Endothelial cell of umbilical vein (primary cell): ENCODE measurements at regions not wholly inside any gene's neighbourhood (a gene's known extent, or its start where the extent isn't known, plus 50 kb on each side); places are given as distances from the start of the nearest gene placed in this dataset.

ENCODE experiments used
- BruUV-seq: library from RNA; stranded (reverse); fragments of 400-500 nt; replicated peaks from 2 replicates; lab custom pipeline; 2021; lab: Mats Ljungman, UMichigan
- CTCF ChIA-PET: fragments of 300-600, 350-600 bp; sonication (Branson Sonifier 250); formaldehyde crosslinking; loops from one replicate; lab custom pipeline; 2021; ENCODE audit warnings: antibody characterized with exemption, inconsistent platforms; lab: Charles Lee
- POLR2A ChIA-PET: fragments of 300-600, 350-600 bp; sonication (Branson Sonifier 250); formaldehyde crosslinking; loops from one replicate; lab custom pipeline; 2021; ENCODE audit warnings: antibody characterized with exemption, inconsistent platforms; lab: Charles Lee
- DNase-seq: peaks from one replicate; pipeline ENCODE4 v3.0.0-alpha.2; 2011; ENCODE audit warnings: low read depth, low spot score
- FAIRE-seq: peaks from 2 replicates; lab custom pipeline; 2011; peaks lifted over from hg19 to GRCh38; lab: Jason Lieb, UNC
- H2AFZ ChIP-seq: 2 replicates; pipeline ENCODE4 v1.6.0; 2012; ENCODE audit warnings: low read depth, low read length, control low read depth, inconsistent platforms
- H3K27ac ChIP-seq: 2 replicates; pipeline ENCODE4 v1.5.1; 2011; ENCODE audit warnings: low read depth, mild to moderate bottlenecking, control low read depth, low read length, moderate library complexity; ENCODE audit not compliant: insufficient read depth
- H3K27me3 ChIP-seq, 2 experiments: 2 replicates each; pipeline versions ENCODE4 v1.6.0 to v1.6.1; 2011; ENCODE audit warnings: low read length in 2 of 2, mixed read lengths in 1 of 2; ENCODE audit not compliant: control insufficient read depth in 2 of 2, insufficient read depth in 2 of 2
- H3K36me3 ChIP-seq, 2 experiments: 2 replicates in 1 of 2; 3 replicates in 1 of 2; pipeline ENCODE4 v1.5.1; 2011; ENCODE audit warnings: low read length in 2 of 2, mild to moderate bottlenecking in 1 of 2, moderate library complexity in 1 of 2; ENCODE audit not compliant: control insufficient read depth in 2 of 2, insufficient read depth in 2 of 2; ENCODE audit errors: extremely low read depth in 1 of 2
- H3K4me1 ChIP-seq: 3 replicates; pipeline ENCODE4 v1.5.1; 2011; ENCODE audit warnings: mild to moderate bottlenecking, low read length; ENCODE audit not compliant: control insufficient read depth, insufficient read depth; ENCODE audit errors: extremely low read depth
- H3K4me2 ChIP-seq: 2 replicates; pipeline ENCODE4 v1.6.1; 2011; ENCODE audit warnings: low read length, control low read depth, mixed read lengths; ENCODE audit not compliant: insufficient read depth
- H3K4me3 ChIP-seq, 3 experiments: fragments of 200-600 bp in 1 of 3; sonication (generic), shearing (Covaris generic) in 1 of 3; replicated peaks in 1 of 3; 2 replicates each; pipeline ENCODE4 v1.5.1; 2011 to 2016; ENCODE audit warnings: control low read depth in 3 of 3, low read length in 3 of 3, mild to moderate bottlenecking in 2 of 3, inconsistent platforms in 1 of 3, low read depth in 1 of 3, moderate library complexity in 1 of 3; ENCODE audit not compliant: insufficient read depth in 1 of 3
- H3K79me2 ChIP-seq: 2 replicates; pipeline ENCODE4 v1.6.0; 2012; ENCODE audit warnings: low read length, inconsistent platforms; ENCODE audit not compliant: control insufficient read depth, insufficient read depth
- H3K9ac ChIP-seq: replicated peaks from 2 replicates; pipeline ENCODE3; 2011; ENCODE audit warnings: low read length, control low read depth; ENCODE audit not compliant: insufficient read depth; ENCODE audit errors: extremely low read depth
- H3K9me1 ChIP-seq: replicated peaks from 3 replicates; pipeline ENCODE4 v1.6.0; 2011; ENCODE audit warnings: mild to moderate bottlenecking, low read length; ENCODE audit not compliant: control insufficient read depth, insufficient read depth; ENCODE audit errors: extremely low read depth
- H3K9me3 ChIP-seq: replicated peaks from 2 replicates; pipeline ENCODE4 v1.5.1; 2012; ENCODE audit warnings: low read length, inconsistent platforms; ENCODE audit not compliant: control insufficient read depth, insufficient read depth
- H4K20me1 ChIP-seq: replicated peaks from 2 replicates; pipeline ENCODE3; 2011; ENCODE audit warnings: mild to moderate bottlenecking, low read length; ENCODE audit not compliant: control insufficient read depth, insufficient read depth; ENCODE audit errors: extremely low read depth
- CTCF ChIP-seq, 2 donors: IDR thresholded peaks; 1 replicate in 1 of 2; 2 replicates in 1 of 2; pipeline ENCODE4 v1.5.1; 2011; ENCODE audit warnings: low read length in 2 of 2, mild to moderate bottlenecking in 2 of 2, moderate library complexity in 2 of 2, control low read depth in 1 of 2, inconsistent platforms in 1 of 2, low read depth in 1 of 2; ENCODE audit not compliant: insufficient read depth in 1 of 2; ENCODE audit errors: extremely low read depth in 1 of 2
- EZH2 ChIP-seq: IDR thresholded peaks from 2 replicates; pipeline ENCODE4 v1.6.1; 2012; ENCODE audit warnings: borderline replicate concordance, low read depth, mild to moderate bottlenecking, moderate library complexity, low read length, inconsistent platforms; ENCODE audit not compliant: severe bottlenecking
- FOS ChIP-seq: IDR thresholded peaks from 2 replicates; pipeline ENCODE4 v1.6.1; 2011; ENCODE audit warnings: mild to moderate bottlenecking, low read length, moderate library complexity, borderline replicate concordance; ENCODE audit not compliant: insufficient read depth
- GATA2 ChIP-seq: IDR thresholded peaks from 2 replicates; pipeline ENCODE4 v1.7.0; 2011; ENCODE audit warnings: low read depth, mild to moderate bottlenecking, moderate library complexity, mixed read lengths, low read length; ENCODE audit not compliant: insufficient read length, insufficient read depth
- JUN ChIP-seq: IDR thresholded peaks from 2 replicates; pipeline ENCODE4 v1.6.1; 2011; ENCODE audit warnings: borderline replicate concordance, low read depth; ENCODE audit not compliant: insufficient read length, insufficient read depth
- MAX ChIP-seq: IDR thresholded peaks from 2 replicates; pipeline ENCODE4 v1.6.1; 2011; ENCODE audit not compliant: insufficient read depth, insufficient read length
- MYC ChIP-seq: IDR thresholded peaks from one replicate; pipeline ENCODE4 v1.6.1; 2011; ENCODE audit warnings: mild to moderate bottlenecking, low read depth, low read length
- POLR2A ChIP-seq: IDR thresholded peaks from 2 replicates; pipeline ENCODE4 v1.6.1; 2012; ENCODE audit warnings: low read depth, mild to moderate bottlenecking, control low read depth, low read length
- POLR2AphosphoS5 ChIP-seq: IDR thresholded peaks from 2 replicates; pipeline ENCODE4 v1.6.1; 2012; ENCODE audit warnings: low read depth, mild to moderate bottlenecking, control low read depth, low read length, moderate library complexity; ENCODE audit not compliant: insufficient read depth
- dilution Hi-C: fragments of 300-500 bp; cut with MboI; formaldehyde crosslinking; loops from one replicate; pipeline ENCODE4 v1.15.0; 2019; ENCODE audit warnings: low sequenced_read_pairs; ENCODE audit not compliant: extremely low pct_ligation_motif_present
- intact Hi-C: fragments of 100-400 bp; cut with micrococcal nuclease; formaldehyde crosslinking; loops from one replicate; pipeline ENCODE4 v1.10.0; 2022

- BruUV-seq = no TSS peak
- Histone ChIP-seq H3K9me1 (no peaks in the 10 kb centered on the region), H3K36me3 (no peaks in the 10 kb centered on the region), H3K9me3 (no peaks in the 10 kb centered on the region), H4K20me1 (no peaks in the 10 kb centered on the region), H3K4me2 (no peak overlapping the region), H3K27me3 (peaks cover 2 to 3% of the 10 kb centered on the region in 2 experiments), H3K79me2 (no peaks in the 10 kb centered on the region), H3K4me1 (no peaks in the 10 kb centered on the region), H3K27ac (no peak overlapping the region), H2AFZ (no peak overlapping the region), H3K4me3 (no peak overlapping the region), H3K9ac (no peak overlapping the region)
- ChIA-PET POLR2A (no interaction called here), CTCF (no interaction called here)
- DNase-seq (no peak), FAIRE-seq (no peak)
- dilution Hi-C loops (no loop called here), intact Hi-C loops (no loop called here)
- TF ChIP-seq POLR2A (no peak), FOS (no peak), MYC (no peak), POLR2AphosphoS5 (no peak), EZH2 (no peak), JUN (no peak), MAX (no peak), GATA2 (no peak), CTCF (IDR thresholded peaks at IDR 0.05; ENCODE audit: extremely low read depth in 1 of 2, insufficient read depth in 1 of 2, low read depth in 1 of 2, low read length in 2 of 2) (no peak)
Measured at GRCh38 chr1:31120783-31121180, 55.3 kb upstream of the PUM1 start.
